GM10248 (cell line): ENCODE measurements at regions not wholly inside any gene's neighbourhood (a gene's known extent, or its start where the extent isn't known, plus 50 kb on each side); places are given as distances from the start of the nearest gene placed in this dataset.
"Not testable (repeated sequence)": the region's sequence is repeated elsewhere in the genome, so short reads cannot be mapped to it uniquely, and the experiment has no call there.

Source experiments
- CTCF ChIA-PET: fragments of 300-600 bp; sonication (Branson Sonifier 250); formaldehyde crosslinking; extraction: SDS; loops from one replicate; lab custom pipeline; 2021; ENCODE audit warnings: antibody characterized with exemption; lab: Yijun Ruan, JAX
- POLR2A ChIA-PET: fragments of 350-650 bp; sonication (Branson Sonifier 250); formaldehyde crosslinking; extraction: SDS; loops from one replicate; lab custom pipeline; 2020; ENCODE audit warnings: antibody characterized with exemption; lab: Yijun Ruan, JAX
- DNase-seq: peaks from one replicate; pipeline ENCODE4 v3.0.0; 2012; ENCODE audit errors: extremely low spot score
- TF ChIP-seq, protein P1 (sequence below): IDR thresholded peaks from 2 replicates; pipeline ENCODE4 v1.5.1; 2012; ENCODE audit warnings: mild to moderate bottlenecking, low read depth; ENCODE audit errors: extremely low read depth, missing control alignments, control extremely low read depth

DNA sequence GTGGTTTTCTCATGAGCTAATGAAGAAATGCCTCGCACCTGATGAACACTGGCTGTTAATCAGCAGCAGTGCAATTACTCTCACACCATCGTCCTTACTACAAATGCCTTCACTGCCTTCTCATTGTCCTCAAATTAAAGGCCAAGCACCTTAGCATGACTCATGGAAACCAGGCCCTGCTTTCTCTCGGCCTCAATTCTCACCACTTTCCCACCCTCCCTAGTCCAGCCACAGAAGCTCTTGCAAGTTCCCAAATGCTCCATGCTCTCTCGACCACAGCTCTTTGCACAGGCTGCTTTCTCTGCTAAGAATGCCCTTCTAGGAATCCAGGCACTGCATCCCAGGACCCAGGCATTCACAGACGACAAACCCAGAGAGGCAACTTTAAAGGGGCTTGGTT lies 94.6 kb upstream of the KLF4 start:
- ChIA-PET POLR2A (no interaction called here), CTCF (interaction anchor here (1.0 kb wide), 1 partner anchor 17 kb away, joined by 3 read pairs; no protein-coding TSS in a partner anchor)
- TF ChIP-seq, protein P1, sequence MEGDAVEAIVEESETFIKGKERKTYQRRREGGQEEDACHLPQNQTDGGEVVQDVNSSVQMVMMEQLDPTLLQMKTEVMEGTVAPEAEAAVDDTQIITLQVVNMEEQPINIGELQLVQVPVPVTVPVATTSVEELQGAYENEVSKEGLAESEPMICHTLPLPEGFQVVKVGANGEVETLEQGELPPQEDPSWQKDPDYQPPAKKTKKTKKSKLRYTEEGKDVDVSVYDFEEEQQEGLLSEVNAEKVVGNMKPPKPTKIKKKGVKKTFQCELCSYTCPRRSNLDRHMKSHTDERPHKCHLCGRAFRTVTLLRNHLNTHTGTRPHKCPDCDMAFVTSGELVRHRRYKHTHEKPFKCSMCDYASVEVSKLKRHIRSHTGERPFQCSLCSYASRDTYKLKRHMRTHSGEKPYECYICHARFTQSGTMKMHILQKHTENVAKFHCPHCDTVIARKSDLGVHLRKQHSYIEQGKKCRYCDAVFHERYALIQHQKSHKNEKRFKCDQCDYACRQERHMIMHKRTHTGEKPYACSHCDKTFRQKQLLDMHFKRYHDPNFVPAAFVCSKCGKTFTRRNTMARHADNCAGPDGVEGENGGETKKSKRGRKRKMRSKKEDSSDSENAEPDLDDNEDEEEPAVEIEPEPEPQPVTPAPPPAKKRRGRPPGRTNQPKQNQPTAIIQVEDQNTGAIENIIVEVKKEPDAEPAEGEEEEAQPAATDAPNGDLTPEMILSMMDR, result no peak
- DNase-seq, result no peak

DNA sequence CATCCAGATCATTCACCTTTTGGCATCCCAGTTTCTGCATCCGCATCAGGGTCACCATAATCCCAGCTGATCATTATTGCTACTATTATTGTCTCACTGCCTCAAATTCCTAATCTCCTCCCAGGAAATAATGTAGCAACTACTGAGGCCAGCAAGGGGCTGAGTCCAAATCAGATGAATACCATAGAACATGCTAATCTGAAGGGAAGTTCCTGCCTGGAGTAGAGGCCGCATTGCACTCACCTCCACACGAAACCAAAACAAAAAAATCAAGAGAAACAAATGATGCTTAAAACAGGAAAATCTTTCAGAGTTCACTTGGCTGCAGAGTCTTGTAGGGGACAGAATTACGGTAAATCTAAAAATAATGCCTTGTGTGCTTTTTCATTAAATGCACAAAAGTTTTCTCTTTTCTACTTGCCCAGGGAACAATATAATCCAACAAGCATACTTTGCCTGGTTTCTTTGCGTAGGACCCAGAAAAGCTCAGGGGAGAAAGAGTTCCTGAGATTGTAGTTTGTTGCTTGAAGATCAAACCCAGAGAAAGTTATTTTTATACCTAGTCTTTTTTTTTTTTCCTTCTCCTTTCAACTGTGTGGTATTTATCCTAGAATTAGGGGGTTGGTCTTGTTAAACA lies 87.7 kb upstream of the KLF4 start:
- POLR2A ChIA-PET, result no interaction called here
- TF ChIP-seq, protein P1, result no peak
- no peak for DNase-seq
- CTCF ChIA-PET, result no interaction called here

DNA sequence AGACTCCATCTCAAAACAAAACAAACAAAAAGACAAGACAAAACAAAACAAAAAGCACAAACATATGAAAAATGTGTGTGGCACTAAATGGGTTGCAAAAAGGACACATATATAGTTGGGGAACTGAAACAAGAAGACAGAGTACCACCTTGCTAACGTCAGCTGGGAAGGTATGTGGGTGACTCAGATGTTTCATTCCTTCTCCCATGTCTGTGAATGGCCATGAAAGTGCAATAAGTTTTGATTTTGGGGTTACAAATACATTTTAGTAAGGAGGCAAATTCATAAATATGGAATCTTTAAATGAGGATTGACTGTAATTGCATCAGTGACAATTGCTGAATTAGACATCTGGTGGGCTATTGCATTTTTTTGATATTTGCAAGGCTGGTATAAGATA lies 81.6 kb upstream of the KLF4 start:
- ChIA-PET POLR2A (no interaction called here), CTCF (no interaction called here)
- no peak for DNase-seq
- TF ChIP-seq, protein P1, result no peak

DNA sequence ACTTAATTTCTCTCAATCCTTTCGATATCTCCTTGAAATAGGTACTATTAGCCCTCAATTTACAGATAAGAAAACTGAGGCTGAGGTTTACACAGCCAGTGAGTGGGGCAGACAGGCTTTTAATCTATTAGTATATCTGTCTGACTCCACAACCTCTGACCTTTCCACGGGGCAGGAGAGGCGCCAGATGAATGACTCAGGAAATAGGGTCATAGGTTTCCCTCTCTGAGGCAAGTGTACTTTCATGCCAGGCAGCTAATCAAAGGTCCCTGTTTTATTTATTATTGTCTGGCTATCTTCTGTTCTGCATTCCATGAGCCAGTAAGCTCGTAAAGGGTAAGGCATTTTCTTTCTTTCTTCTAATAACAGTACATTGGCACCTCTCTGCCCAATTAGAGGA lies 79.6 kb upstream of the KLF4 start:
- CTCF ChIA-PET, result interaction anchor here (1.2 kb wide), 1 partner anchor 9 kb away, joined by 3 read pairs; no protein-coding TSS in a partner anchor
- DNase-seq, result no peak
- TF ChIP-seq, protein P1, result no peak
- POLR2A ChIA-PET, result no interaction called here

DNA sequence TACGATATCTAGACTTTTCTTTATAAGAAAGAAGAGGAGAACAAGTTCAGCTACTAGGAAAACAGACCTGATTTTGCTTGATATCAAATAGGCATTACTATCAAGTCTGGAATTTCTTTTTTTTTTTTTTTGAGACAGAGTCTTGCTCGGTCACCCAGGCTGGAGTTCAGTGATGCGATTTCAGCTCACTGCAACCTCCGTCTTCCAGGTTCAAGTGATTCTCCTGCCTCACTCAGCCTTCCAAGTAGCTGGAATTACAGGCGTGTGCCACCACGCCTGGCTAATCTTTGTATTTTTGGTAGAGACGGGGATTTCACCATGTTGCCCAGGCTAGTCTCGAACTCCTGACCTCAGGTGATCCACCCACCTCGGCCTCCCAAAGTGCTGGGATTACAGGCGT lies 78.8 kb upstream of the KLF4 start:
- POLR2A ChIA-PET, CTCF ChIA-PET, DNase-seq: not testable (repeated sequence)

DNA sequence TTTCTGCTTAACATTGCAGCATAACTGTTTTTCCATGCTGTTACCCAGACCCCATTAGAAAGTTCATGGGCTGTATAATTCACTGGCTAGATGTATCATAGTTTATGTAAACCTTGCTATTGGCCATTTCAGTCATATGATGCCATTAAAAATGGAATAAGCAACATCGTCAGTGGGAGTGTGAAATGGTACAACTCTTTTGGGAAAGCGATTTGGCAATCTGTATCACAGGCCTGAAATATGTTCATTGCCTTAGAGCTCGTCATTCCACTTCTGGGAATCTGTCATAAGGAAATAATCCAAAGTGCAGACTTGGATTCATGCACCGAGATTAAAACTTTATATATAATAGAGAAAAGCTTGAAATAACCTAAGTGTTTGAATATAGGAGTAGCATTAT lies 77.9 kb upstream of the KLF4 start:
- TF ChIP-seq, protein P1, result no peak
- ChIA-PET CTCF (interaction anchor here (1.1 to 1.3 kb wide), 2 partner anchors 16 to 83 kb away, joined by 3 read pairs; no protein-coding TSS in a partner anchor), POLR2A (no interaction called here)
- no peak for DNase-seq

DNA sequence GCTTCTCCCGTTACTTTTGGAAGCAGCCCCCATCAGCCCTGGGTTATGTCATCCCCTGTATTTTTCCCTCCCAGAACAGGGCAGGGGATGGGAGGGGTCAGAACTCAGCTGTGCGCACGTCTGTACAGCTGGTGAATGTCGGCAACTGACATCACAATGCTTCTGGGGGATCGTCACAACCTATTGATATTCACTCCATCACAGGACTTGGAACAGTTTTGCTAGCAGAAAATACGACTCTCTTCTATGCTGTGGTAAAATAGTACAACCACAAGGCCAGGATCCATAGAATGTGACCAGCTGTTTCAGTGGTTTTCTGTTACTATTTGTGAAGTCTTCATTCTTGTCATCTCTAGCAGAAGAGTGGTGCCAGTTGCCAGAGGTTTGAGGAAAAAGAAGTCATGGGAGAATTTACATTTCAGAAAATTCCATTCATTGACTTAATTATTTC lies 77.1 kb upstream of the KLF4 start:
- ChIA-PET CTCF (interaction anchor here (1.3 kb wide), 1 partner anchor 84 kb away, joined by 3 read pairs; no protein-coding TSS in a partner anchor), POLR2A (no interaction called here)
- TF ChIP-seq, protein P1, result no peak

More for the DNA sequence above, 77.1 kb upstream of the KLF4 start:
- no peak for DNase-seq
